Fibroblast of the aortic adventitia (primary cell): ENCODE measurements at regions not wholly inside any gene's neighbourhood (a gene's known extent, or its start where the extent isn't known, plus 50 kb on each side); places are given as distances from the start of the nearest gene placed in this dataset.

Experiments
- DNase-seq: peaks from one replicate; pipeline ENCODE4 v3.0.0-alpha.2; 2010; ENCODE audit warnings: low read depth
- H3K4me3 ChIP-seq: 2 replicates; pipeline ENCODE4 v1.5.1; 2011; ENCODE audit warnings: low read depth, mild to moderate bottlenecking, control low read depth, low read length, moderate library complexity
- TF ChIP-seq, protein P1 (sequence below): IDR thresholded peaks from 2 replicates; pipeline ENCODE4 v1.5.1; 2011; ENCODE audit warnings: mild to moderate bottlenecking, low read length, control low read depth, inconsistent platforms; ENCODE audit not compliant: insufficient read depth

DNA sequence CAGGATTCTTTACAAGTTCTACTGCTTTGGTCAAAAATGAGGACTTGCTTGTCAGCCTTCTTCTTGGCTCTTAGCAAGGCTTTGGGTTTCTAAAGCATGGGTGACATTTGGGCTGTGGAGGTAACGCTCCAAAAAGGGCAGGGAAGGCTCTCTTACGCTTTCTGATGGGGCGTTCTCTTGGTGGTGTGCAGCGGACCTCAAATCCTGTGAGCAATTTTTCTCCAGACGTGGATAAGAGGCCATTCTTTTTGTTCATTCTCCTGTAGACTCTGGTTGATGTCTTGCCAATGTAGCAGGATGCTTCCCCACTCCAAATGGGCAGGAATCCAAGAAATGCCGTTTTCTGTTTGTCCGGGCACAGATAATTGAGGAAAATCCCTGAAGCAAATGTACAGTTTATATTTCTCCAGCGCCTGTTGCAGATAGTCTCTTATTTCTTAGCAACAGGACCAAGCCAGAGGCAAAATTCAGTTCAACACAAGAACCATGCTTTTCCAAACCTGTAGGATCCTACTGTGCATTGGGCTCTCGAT lies 138.4 kb upstream of the NFE2L3 start:
- no peak for DNase-seq
- no peak overlapping the region for H3K4me3 ChIP-seq
- TF ChIP-seq, protein P1, sequence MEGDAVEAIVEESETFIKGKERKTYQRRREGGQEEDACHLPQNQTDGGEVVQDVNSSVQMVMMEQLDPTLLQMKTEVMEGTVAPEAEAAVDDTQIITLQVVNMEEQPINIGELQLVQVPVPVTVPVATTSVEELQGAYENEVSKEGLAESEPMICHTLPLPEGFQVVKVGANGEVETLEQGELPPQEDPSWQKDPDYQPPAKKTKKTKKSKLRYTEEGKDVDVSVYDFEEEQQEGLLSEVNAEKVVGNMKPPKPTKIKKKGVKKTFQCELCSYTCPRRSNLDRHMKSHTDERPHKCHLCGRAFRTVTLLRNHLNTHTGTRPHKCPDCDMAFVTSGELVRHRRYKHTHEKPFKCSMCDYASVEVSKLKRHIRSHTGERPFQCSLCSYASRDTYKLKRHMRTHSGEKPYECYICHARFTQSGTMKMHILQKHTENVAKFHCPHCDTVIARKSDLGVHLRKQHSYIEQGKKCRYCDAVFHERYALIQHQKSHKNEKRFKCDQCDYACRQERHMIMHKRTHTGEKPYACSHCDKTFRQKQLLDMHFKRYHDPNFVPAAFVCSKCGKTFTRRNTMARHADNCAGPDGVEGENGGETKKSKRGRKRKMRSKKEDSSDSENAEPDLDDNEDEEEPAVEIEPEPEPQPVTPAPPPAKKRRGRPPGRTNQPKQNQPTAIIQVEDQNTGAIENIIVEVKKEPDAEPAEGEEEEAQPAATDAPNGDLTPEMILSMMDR, result no peak

GRCh38 chr7:26022982-26023381 lies 129.0 kb upstream of the NFE2L3 start:
- no peak for DNase-seq
- TF ChIP-seq, protein P1, result no peak
- no peak overlapping the region for H3K4me3 ChIP-seq

GRCh38 chr7:26029911-26030310 lies 122.1 kb upstream of the NFE2L3 start:
- no peak overlapping the region for H3K4me3 ChIP-seq
- DNase-seq, result no peak
- TF ChIP-seq, protein P1, result no peak

DNA sequence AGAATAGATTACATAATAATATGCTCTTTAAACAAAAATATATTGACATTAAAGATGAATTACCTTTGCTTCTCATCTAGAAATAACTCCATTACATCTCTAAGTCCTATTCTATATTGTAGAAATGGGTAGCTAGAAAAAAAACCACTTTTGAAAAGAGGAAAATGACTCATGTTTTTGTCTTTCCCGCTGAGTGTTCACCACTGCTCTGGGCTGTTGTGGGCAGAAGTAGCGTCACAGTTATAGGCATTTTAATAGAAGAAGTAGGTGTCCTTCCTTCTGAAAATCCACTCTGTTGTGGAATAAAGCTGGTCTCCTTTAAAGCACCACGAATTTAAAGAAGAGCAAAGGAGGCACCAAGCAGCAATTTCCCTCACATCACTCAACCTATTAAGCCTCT lies 117.6 kb upstream of the NFE2L3 start:
- TF ChIP-seq, protein P1, result no peak
- no peak overlapping the region for H3K4me3 ChIP-seq
- DNase-seq, result no peak

GRCh38 chr7:26035552-26035951 lies 116.4 kb upstream of the NFE2L3 start:
- H3K4me3 ChIP-seq, result no peak overlapping the region
- TF ChIP-seq, protein P1, result no peak
- no peak for DNase-seq

- DNase-seq, result no peak
- TF ChIP-seq, protein P1, result no peak
- no peak overlapping the region for H3K4me3 ChIP-seq
These were observed 115.9 kb upstream of the NFE2L3 start for GRCh38 chr7:26036092-26036491.
